ENCODE measurements at regions not wholly inside any gene's neighbourhood (a gene's known extent, or its start where the extent isn't known, plus 50 kb on each side); places are given as distances from the start of the nearest gene placed in this dataset.

DNA sequence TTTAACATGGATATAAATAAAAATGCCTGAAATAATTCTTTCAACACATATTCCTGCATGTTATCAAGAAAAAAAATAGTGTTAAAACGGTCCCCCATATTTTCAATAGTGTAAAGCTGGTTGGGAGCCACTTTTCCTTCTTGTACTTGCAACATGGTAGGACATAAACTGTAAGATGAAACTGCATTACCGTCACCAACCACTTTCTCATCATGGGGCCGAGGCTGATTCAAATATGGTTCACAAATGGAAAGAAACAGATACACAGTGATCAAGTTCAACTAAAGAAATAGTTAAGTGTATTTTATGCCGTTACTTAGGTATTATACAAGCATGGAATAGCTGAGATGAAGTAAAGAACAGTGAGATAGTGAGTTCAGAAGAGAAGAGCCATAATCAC is 360.7 kb downstream of the ZEB2 start:
- Mint-ChIP-seq H3K9me3 (ENCODE audit: insufficient read depth) (no peaks in the 10 kb centered on the region), H3K27ac (no peak overlapping the region), H3K4me3 (no peak overlapping the region), H3K27me3 (no peaks in the 10 kb centered on the region), H3K4me1 (peaks cover 4% of the 10 kb centered on the region)
- intact Hi-C loops (cut with micrococcal nuclease) = no loop called here
- H3K27me3 ChIP-seq (replicated peaks in 1 of 4; ENCODE audit: control extremely low read depth in 1 of 4, control insufficient read depth in 3 of 4, insufficient read depth in 4 of 4, low read length in 3 of 4) = no peaks in the 10 kb centered on the region
- no peak overlapping the region for H2AFZ ChIP-seq (ENCODE audit: insufficient read depth, low read depth, low read length, poor library complexity, severe bottlenecking)
- H3K4me1 ChIP-seq (ENCODE audit: control insufficient read depth in 2 of 2, insufficient read depth in 2 of 2, low read length in 2 of 2) = no peaks in the 10 kb centered on the region
- no peak overlapping the region for H3K4me2 ChIP-seq (replicated peaks; ENCODE audit: low read depth, low read length, poor library complexity, severe bottlenecking)
- no peak for ATAC-seq (ENCODE audit: low read depth)
- H3K79me2 ChIP-seq (ENCODE audit: control insufficient read depth, insufficient read depth, low read length) = no peaks in the 10 kb centered on the region
- H3K4me3 ChIP-seq (ENCODE audit: control extremely low read depth in 1 of 5, extremely low read depth in 1 of 5, insufficient read depth in 1 of 5, low read depth in 2 of 5, low read length in 4 of 5) = no peak overlapping the region
- no peak overlapping the region for H3K27ac ChIP-seq (ENCODE audit: low read length in 2 of 2)
- no peak for DNase-seq
- no peaks in the 10 kb centered on the region for H3K9me3 ChIP-seq (ENCODE audit: control extremely low read depth in 1 of 3, control insufficient read depth in 2 of 3, insufficient read depth in 1 of 3, low read length in 2 of 3)
- TF ChIP-seq CTCF (IDR thresholded peaks at IDR 0.05) (no peak), EZH2 (IDR thresholded peaks at IDR 0.05; ENCODE audit: borderline replicate concordance, insufficient read depth, low read depth, low read length, poor library complexity, severe bottlenecking) (no peak)
- WGBS (ENCODE audit: insufficient coverage) = no CpG with 5 or more reads among the region's 4 CpGs
- ChIA-PET POLR2A (interaction anchor here (0.5 to 0.6 kb wide), 2 partner anchors 235 to 362 kb away, joined by 3 to 4 read pairs; no protein-coding TSS in a partner anchor), CTCF (interaction anchor here (0.6 kb wide), 1 partner anchor 13 kb away, joined by 4 read pairs; no protein-coding TSS in a partner anchor)
- H4K20me1 ChIP-seq (ENCODE audit: control insufficient read depth, insufficient read depth, low read length, poor library complexity, severe bottlenecking) = no peaks in the 10 kb centered on the region
- H3K36me3 ChIP-seq (replicated peaks in 1 of 2; ENCODE audit: control extremely low read depth in 1 of 2, control insufficient read depth in 1 of 2, extremely low read depth in 1 of 2, insufficient read depth in 2 of 2, low read length in 1 of 2) = no peaks in the 10 kb centered on the region
- H3K9ac ChIP-seq (ENCODE audit: low read length) = no peak overlapping the region

GRCh38 chr2:144158096-144158495 is 361.8 kb downstream of the ZEB2 start:
- H3K4me1 Mint-ChIP-seq = peaks cover 4% of the 10 kb centered on the region
- no peaks in the 10 kb centered on the region for H3K27me3 Mint-ChIP-seq
- TF ChIP-seq EZH2 (IDR thresholded peaks at IDR 0.05; ENCODE audit: borderline replicate concordance, insufficient read depth, low read depth, low read length, poor library complexity, severe bottlenecking) (no peak), CTCF (IDR thresholded peaks at IDR 0.05) (no peak)
- Histone ChIP-seq H3K4me3 (ENCODE audit: control extremely low read depth in 1 of 5, extremely low read depth in 1 of 5, insufficient read depth in 1 of 5, low read depth in 2 of 5, low read length in 4 of 5) (no peak overlapping the region), H3K4me1 (ENCODE audit: control insufficient read depth in 2 of 2, insufficient read depth in 2 of 2, low read length in 2 of 2) (peaks cover 0 to under 1% of the 10 kb centered on the region in 2 donors), H3K4me2 (replicated peaks; ENCODE audit: low read depth, low read length, poor library complexity, severe bottlenecking) (no peak overlapping the region), H3K9me3 (ENCODE audit: control extremely low read depth in 1 of 3, control insufficient read depth in 2 of 3, insufficient read depth in 1 of 3, low read length in 2 of 3) (no peaks in the 10 kb centered on the region), H4K20me1 (ENCODE audit: control insufficient read depth, insufficient read depth, low read length, poor library complexity, severe bottlenecking) (no peaks in the 10 kb centered on the region), H2AFZ (ENCODE audit: insufficient read depth, low read depth, low read length, poor library complexity, severe bottlenecking) (no peak overlapping the region), H3K9ac (ENCODE audit: low read length) (no peak overlapping the region), H3K27me3 (replicated peaks in 1 of 4; ENCODE audit: control extremely low read depth in 1 of 4, control insufficient read depth in 3 of 4, insufficient read depth in 4 of 4, low read length in 3 of 4) (no peaks in the 10 kb centered on the region), H3K79me2 (ENCODE audit: control insufficient read depth, insufficient read depth, low read length) (no peaks in the 10 kb centered on the region), H3K27ac (ENCODE audit: low read length in 2 of 2) (no peak overlapping the region), H3K36me3 (replicated peaks in 1 of 2; ENCODE audit: control extremely low read depth in 1 of 2, control insufficient read depth in 1 of 2, extremely low read depth in 1 of 2, insufficient read depth in 2 of 2, low read length in 1 of 2) (no peaks in the 10 kb centered on the region)
- intact Hi-C loops (cut with micrococcal nuclease) = no loop called here
- H3K27ac Mint-ChIP-seq = no peak overlapping the region
- DNase-seq (no peak), ATAC-seq (ENCODE audit: low read depth) (no peak)
- no peaks in the 10 kb centered on the region for H3K9me3 Mint-ChIP-seq (ENCODE audit: insufficient read depth)
- 100% methylated on average over 1 of the region's 2 CpGs for WGBS (ENCODE audit: insufficient coverage)
- CTCF ChIA-PET = no interaction called here
- H3K4me3 Mint-ChIP-seq = no peak overlapping the region
- POLR2A ChIA-PET = no interaction called here
